A673 (cell line): ENCODE measurements at regions not wholly inside any gene's neighbourhood (a gene's known extent, or its start where the extent isn't known, plus 50 kb on each side); places are given as distances from the start of the nearest gene placed in this dataset.
"Not testable (repeated sequence)": the region's sequence is repeated elsewhere in the genome, so short reads cannot be mapped to it uniquely, and the experiment has no call there.

ENCODE experiments used
- CTCF ChIP-seq: fragments of 300-800, 200-600 bp; sonication (generic); conservative IDR thresholded peaks from 2 replicates; pipeline ENCODE4 v1.5.1; 2017; ENCODE audit warnings: low read depth, mild to moderate bottlenecking, antibody characterized with exemption, low read length, moderate library complexity, mixed read lengths
- EZH2 ChIP-seq: fragments of 200-600 bp; sonication (generic); IDR thresholded peaks from 2 replicates; pipeline ENCODE4 v1.6.1; 2017; ENCODE audit warnings: borderline replicate concordance, low read depth, mild to moderate bottlenecking, mixed read lengths, antibody characterized with exemption, low read length; ENCODE audit not compliant: poor library complexity, severe bottlenecking

GRCh38 chr11:50183170-50183569, 150.5 kb downstream of the OR4C45 start:
- not testable (repeated sequence) for TF ChIP-seq CTCF, EZH2
